ENCODE measurements at regions not wholly inside any gene's neighbourhood (a gene's known extent, or its start where the extent isn't known, plus 50 kb on each side); places are given as distances from the start of the nearest gene placed in this dataset.

DNA sequence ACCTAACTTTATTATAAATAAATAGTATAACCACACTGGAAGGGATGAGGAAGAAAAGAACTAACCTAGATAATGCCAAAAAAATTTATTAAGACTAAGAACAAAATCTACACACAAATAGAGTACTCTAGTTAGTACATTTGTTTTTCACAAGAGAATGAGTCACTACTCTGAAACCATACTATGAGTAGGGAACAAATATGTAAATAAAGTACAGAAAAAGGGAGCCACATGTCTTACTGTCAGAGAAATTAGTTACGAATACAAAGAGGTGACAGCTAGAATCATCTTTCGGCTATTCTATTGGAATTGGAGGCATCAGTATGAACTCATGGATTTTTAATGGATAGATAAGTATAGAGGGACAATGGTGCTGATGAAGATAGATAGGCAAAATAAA lies 150.5 kb downstream of the COPS8 start:
- TF ChIP-seq, protein P1, sequence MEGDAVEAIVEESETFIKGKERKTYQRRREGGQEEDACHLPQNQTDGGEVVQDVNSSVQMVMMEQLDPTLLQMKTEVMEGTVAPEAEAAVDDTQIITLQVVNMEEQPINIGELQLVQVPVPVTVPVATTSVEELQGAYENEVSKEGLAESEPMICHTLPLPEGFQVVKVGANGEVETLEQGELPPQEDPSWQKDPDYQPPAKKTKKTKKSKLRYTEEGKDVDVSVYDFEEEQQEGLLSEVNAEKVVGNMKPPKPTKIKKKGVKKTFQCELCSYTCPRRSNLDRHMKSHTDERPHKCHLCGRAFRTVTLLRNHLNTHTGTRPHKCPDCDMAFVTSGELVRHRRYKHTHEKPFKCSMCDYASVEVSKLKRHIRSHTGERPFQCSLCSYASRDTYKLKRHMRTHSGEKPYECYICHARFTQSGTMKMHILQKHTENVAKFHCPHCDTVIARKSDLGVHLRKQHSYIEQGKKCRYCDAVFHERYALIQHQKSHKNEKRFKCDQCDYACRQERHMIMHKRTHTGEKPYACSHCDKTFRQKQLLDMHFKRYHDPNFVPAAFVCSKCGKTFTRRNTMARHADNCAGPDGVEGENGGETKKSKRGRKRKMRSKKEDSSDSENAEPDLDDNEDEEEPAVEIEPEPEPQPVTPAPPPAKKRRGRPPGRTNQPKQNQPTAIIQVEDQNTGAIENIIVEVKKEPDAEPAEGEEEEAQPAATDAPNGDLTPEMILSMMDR (IDR thresholded peaks at IDR 0.05): no peak
- TF ChIP-seq POLR2A (IDR thresholded peaks at IDR 0.05): no peak

Measured in esophagus squamous epithelium (tissue), 4 donors.